HL-60 (cell line): ENCODE measurements at regions not wholly inside any gene's neighbourhood (a gene's known extent, or its start where the extent isn't known, plus 50 kb on each side); places are given as distances from the start of the nearest gene placed in this dataset.

ENCODE experiments used
- SPI1 ChIP-seq: IDR thresholded peaks from 2 replicates; pipeline ENCODE4 v1.6.1; 2012; ENCODE audit warnings: low read depth, mild to moderate bottlenecking, borderline replicate concordance
- TF ChIP-seq, protein P1 (sequence below): IDR thresholded peaks from one replicate; pipeline ENCODE4 v1.5.1; 2011; ENCODE audit warnings: low read length, control low read depth, inconsistent platforms; ENCODE audit not compliant: insufficient read depth

GRCh38 chr4:106629268-106629625 lies 260.7 kb upstream of the GIMD1 start:
- TF ChIP-seq, protein P1, sequence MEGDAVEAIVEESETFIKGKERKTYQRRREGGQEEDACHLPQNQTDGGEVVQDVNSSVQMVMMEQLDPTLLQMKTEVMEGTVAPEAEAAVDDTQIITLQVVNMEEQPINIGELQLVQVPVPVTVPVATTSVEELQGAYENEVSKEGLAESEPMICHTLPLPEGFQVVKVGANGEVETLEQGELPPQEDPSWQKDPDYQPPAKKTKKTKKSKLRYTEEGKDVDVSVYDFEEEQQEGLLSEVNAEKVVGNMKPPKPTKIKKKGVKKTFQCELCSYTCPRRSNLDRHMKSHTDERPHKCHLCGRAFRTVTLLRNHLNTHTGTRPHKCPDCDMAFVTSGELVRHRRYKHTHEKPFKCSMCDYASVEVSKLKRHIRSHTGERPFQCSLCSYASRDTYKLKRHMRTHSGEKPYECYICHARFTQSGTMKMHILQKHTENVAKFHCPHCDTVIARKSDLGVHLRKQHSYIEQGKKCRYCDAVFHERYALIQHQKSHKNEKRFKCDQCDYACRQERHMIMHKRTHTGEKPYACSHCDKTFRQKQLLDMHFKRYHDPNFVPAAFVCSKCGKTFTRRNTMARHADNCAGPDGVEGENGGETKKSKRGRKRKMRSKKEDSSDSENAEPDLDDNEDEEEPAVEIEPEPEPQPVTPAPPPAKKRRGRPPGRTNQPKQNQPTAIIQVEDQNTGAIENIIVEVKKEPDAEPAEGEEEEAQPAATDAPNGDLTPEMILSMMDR, result no peak
- no peak for TF ChIP-seq SPI1
